ENCODE measurements at regions not wholly inside any gene's neighbourhood (a gene's known extent, or its start where the extent isn't known, plus 50 kb on each side); places are given as distances from the start of the nearest gene placed in this dataset.

DNA sequence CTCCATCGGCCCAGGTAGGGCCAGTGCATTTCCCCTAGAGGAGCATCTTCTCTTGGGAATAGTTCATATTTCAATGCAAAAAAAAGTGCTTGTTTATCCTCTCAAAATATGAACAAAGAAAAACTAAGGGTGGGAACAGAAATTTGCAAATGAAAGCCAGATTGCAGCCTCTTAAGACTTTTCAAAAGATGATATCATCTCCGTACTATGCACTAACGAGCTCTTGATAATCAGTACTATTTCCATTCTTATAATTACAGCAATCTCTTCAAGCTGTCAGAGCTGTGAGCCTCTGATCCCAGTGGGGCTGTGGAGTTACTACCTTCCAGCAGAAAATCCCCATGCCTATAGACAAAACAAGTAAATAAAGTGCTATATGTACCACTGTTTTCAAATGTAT lies 77.1 kb downstream of the SOD2 start:
- TF ChIP-seq, protein P1, sequence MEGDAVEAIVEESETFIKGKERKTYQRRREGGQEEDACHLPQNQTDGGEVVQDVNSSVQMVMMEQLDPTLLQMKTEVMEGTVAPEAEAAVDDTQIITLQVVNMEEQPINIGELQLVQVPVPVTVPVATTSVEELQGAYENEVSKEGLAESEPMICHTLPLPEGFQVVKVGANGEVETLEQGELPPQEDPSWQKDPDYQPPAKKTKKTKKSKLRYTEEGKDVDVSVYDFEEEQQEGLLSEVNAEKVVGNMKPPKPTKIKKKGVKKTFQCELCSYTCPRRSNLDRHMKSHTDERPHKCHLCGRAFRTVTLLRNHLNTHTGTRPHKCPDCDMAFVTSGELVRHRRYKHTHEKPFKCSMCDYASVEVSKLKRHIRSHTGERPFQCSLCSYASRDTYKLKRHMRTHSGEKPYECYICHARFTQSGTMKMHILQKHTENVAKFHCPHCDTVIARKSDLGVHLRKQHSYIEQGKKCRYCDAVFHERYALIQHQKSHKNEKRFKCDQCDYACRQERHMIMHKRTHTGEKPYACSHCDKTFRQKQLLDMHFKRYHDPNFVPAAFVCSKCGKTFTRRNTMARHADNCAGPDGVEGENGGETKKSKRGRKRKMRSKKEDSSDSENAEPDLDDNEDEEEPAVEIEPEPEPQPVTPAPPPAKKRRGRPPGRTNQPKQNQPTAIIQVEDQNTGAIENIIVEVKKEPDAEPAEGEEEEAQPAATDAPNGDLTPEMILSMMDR (IDR thresholded peaks at IDR 0.05; ENCODE audit: insufficient read depth, low read length, poor library complexity, severe bottlenecking), result no peak
- TF ChIP-seq EZH2phosphoT487 (conservative IDR thresholded peaks at IDR 0.05; ENCODE audit: low read length), result no peak

Measured in SU-DHL-6 (cell line).